ENCODE measurements at regions not wholly inside any gene's neighbourhood (a gene's known extent, or its start where the extent isn't known, plus 50 kb on each side); places are given as distances from the start of the nearest gene placed in this dataset.

DNA sequence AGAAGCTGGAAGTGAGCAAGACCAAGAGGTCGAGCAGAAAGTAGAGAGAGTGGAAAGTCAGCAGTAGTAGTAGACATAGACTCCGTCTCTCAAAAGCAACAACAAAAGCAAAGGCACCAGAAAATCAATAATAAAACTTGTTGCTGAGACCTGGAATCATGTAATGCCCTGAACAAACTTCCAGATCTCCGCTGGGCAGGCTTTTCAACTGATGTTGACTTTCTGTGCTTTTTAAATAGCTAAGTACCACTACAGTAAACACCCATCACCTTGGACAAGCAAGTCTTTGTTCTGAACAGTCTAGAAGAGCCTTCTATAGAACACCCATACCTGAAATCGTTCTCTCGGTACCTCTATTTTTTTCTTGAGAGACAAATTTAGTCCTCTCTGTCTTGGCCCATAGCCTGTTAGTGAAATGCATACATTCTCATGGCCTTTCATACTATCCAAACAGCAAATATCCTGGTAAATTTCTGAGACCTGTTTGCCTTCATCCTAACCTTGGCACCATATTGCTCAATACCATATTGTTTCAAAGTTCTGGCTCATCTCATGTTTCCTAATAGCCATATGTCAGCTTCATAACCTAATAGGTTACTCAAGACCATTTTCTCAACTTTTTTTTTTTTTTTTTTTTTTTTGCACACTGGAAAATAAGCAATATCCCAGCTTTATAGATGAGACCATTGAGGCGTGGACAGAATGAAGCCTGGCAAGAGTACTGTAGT lies 200.6 kb upstream of the RBPJ start:
- in situ Hi-C loops (cut with MboI; ENCODE audit: low sequenced_read_pairs in 4 of 4) (no loop called here), intact Hi-C loops (cut with DNase I; ENCODE audit: low total_unique reads) (no loop called here)
- Histone ChIP-seq H3K36me3 (no peaks in the 10 kb centered on the region), H3K4me1 (no peaks in the 10 kb centered on the region), H3K9me3 (no peaks in the 10 kb centered on the region), H3K27ac (no peak overlapping the region), H3K4me3 (no peak overlapping the region), H3K27me3 (no peaks in the 10 kb centered on the region)
- no peak for TF ChIP-seq POLR2A (IDR thresholded peaks at IDR 0.05)
- TF ChIP-seq, protein P1, sequence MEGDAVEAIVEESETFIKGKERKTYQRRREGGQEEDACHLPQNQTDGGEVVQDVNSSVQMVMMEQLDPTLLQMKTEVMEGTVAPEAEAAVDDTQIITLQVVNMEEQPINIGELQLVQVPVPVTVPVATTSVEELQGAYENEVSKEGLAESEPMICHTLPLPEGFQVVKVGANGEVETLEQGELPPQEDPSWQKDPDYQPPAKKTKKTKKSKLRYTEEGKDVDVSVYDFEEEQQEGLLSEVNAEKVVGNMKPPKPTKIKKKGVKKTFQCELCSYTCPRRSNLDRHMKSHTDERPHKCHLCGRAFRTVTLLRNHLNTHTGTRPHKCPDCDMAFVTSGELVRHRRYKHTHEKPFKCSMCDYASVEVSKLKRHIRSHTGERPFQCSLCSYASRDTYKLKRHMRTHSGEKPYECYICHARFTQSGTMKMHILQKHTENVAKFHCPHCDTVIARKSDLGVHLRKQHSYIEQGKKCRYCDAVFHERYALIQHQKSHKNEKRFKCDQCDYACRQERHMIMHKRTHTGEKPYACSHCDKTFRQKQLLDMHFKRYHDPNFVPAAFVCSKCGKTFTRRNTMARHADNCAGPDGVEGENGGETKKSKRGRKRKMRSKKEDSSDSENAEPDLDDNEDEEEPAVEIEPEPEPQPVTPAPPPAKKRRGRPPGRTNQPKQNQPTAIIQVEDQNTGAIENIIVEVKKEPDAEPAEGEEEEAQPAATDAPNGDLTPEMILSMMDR (IDR thresholded peaks at IDR 0.05 in 4 of 5, conservative IDR thresholded peaks at IDR 0.05 in 1 of 5): no peak
- ATAC-seq: no peak
- no peak for DNase-seq

DNA sequence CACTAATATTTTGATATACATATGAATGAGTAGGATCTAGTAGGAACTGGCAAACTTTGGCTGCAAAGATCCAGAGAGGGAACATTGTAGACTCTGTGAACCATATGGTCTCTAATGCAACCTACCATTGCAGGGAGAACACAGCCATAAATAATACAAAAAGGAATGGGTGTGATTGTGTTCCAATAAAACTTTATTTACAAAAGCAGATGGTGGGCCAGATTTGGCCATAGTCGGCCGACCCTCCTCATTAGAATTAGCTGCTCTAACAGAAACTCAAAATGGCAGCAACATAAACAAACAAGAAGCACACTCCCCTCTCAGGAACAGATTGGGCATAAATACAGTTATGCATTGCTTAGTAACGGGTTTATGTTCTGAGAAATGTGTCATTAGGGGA lies 198.1 kb upstream of the RBPJ start:
- H3K27ac ChIP-seq: no peak overlapping the region
- no peaks in the 10 kb centered on the region for H3K9me3 ChIP-seq
- intact Hi-C loops (cut with DNase I; ENCODE audit: low total_unique reads) (no loop called here), in situ Hi-C loops (cut with MboI; ENCODE audit: low sequenced_read_pairs in 4 of 4) (no loop called here)
- no peak for DNase-seq
- no peak for ATAC-seq
- TF ChIP-seq, protein P1 (IDR thresholded peaks at IDR 0.05 in 4 of 5, conservative IDR thresholded peaks at IDR 0.05 in 1 of 5): no peak
- no peak for TF ChIP-seq POLR2A (IDR thresholded peaks at IDR 0.05)
- no peaks in the 10 kb centered on the region for H3K4me1 ChIP-seq
- no peak overlapping the region for H3K4me3 ChIP-seq
- no peaks in the 10 kb centered on the region for H3K36me3 ChIP-seq
- H3K27me3 ChIP-seq: no peaks in the 10 kb centered on the region

DNA sequence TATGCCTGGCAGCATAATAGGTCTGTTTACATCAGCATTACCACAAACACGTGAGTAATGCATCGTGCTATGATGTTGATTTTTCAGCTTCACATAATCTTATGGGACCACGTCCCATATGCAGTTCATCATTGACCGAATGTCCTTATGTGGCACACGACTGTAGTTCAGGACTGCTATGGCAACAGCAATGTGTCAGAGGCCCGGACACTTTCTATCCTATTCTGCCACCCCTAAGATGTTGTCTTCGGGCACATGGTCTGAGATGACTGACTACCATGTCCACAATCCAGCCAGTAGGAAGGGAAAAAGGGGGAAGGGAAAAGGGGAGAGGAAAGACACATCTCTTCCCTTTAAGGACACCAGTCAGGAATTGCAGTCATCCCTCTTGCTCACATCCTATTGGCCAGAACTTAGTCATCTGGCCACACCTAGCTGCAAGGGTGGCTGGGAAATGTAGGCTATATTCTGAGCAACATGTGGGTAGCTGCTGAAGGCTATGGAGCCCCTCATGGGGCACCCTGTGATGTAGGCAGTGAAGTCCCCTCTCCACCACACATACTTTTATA lies 196.0 kb upstream of the RBPJ start:
- ATAC-seq: no peak
- TF ChIP-seq POLR2A (IDR thresholded peaks at IDR 0.05): no peak
- TF ChIP-seq, protein P1 (IDR thresholded peaks at IDR 0.05 in 4 of 5, conservative IDR thresholded peaks at IDR 0.05 in 1 of 5): no peak

DNA sequence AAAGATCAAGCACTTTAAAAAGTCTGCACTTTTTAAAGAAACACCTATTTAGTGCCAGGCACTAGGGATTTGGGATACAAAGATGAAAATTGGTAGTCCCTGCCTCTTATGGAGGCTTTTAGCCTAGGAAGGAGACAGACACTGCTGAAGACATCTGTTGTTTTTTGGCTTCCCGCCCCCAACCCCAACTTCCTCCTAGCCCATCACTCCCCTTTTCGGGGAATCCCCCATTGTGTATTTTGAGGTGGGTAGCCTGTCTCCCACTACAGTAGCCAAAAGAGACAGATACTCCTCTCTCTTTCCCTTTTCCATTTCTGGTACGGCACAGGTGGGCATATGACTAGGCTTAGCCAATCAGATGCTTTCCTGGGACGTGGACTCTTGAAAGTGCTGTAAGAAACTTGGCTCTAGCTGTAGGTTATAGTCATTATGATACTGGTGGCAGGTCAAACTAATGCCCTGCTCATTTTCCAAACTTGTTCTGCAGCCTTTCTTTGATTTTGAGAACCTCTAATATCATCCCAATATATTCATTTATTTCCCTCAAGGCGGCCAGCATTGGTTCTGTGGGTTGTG lies 194.6 kb upstream of the RBPJ start:
- Histone ChIP-seq H3K36me3 (no peaks in the 10 kb centered on the region), H3K27me3 (no peaks in the 10 kb centered on the region), H3K27ac (no peak overlapping the region), H3K4me1 (no peaks in the 10 kb centered on the region), H3K4me3 (no peak overlapping the region), H3K9me3 (no peaks in the 10 kb centered on the region)
- intact Hi-C loops (cut with DNase I; ENCODE audit: low total_unique reads) (no loop called here), in situ Hi-C loops (cut with MboI; ENCODE audit: low sequenced_read_pairs in 4 of 4) (no loop called here)
- ATAC-seq (no peak), DNase-seq (no peak)
- no peak for TF ChIP-seq POLR2A (IDR thresholded peaks at IDR 0.05)
- TF ChIP-seq, protein P1 (IDR thresholded peaks at IDR 0.05 in 4 of 5, conservative IDR thresholded peaks at IDR 0.05 in 1 of 5): no peak

More for the DNA sequence above, 196.0 kb upstream of the RBPJ start:
- Histone ChIP-seq H3K4me3 (no peak overlapping the region), H3K27me3 (no peaks in the 10 kb centered on the region), H3K4me1 (no peaks in the 10 kb centered on the region), H3K36me3 (no peaks in the 10 kb centered on the region), H3K9me3 (no peaks in the 10 kb centered on the region), H3K27ac (no peak overlapping the region)
- intact Hi-C loops (cut with DNase I; ENCODE audit: low total_unique reads): no loop called here
- no peak for DNase-seq
- in situ Hi-C loops (cut with MboI; ENCODE audit: low sequenced_read_pairs in 4 of 4): no loop called here
